Erythroblast (primary cell): ENCODE measurements at regions not wholly inside any gene's neighbourhood (a gene's known extent, or its start where the extent isn't known, plus 50 kb on each side); places are given as distances from the start of the nearest gene placed in this dataset.

Source experiments
- GATA1 ChIP-seq: IDR thresholded peaks from 2 replicates; pipeline ENCODE4 v1.6.1; 2011; ENCODE audit warnings: low read depth, mild to moderate bottlenecking, control low read depth, low read length, moderate library complexity
- POLR2A ChIP-seq: IDR thresholded peaks from 2 replicates; pipeline ENCODE4 v1.6.1; 2011; ENCODE audit warnings: mild to moderate bottlenecking, low read length

DNA sequence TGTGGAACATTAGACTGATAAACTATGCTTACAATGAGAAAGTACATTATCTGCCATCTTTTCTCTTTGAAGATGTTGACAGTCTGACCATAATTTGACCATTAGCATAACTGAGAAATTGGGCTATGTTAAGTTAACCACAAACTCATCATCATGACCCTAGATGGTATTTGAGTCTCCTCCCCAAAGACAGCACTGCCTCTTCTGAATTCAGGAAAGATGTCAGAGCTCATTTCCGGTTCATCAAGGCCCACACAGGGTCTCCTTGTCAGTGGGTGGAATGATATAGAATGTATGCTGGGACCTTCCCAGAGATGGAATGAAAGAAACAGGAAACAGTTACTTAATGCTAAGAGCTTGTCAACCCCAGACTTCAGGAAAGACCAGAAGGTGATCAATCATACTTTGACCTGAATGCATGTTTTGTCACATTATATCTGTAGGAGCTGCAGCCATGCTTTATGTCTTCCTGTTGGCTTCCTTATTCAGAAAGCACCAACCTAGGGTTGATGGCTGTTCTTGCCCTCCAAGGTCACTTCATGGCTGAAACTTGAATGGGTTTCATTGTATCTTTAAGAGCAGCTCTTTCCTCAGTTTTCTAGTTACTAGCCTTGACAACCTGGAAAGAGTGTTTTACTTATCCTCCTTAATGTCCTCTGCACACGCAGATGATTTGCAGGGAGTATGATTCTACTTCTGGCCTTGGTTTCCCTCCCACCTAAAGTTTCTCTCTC, 99.1 kb upstream of the NEUROD1 start:
- no peak for TF ChIP-seq POLR2A
- TF ChIP-seq GATA1: no peak
